C4-2B (cell line): ENCODE measurements at regions not wholly inside any gene's neighbourhood (a gene's known extent, or its start where the extent isn't known, plus 50 kb on each side); places are given as distances from the start of the nearest gene placed in this dataset.

Experiments
- H3K27ac ChIP-seq: fragments of 450-650 bp; 2 replicates; pipeline ENCODE4 v1.5.1; 2017
- CTCF ChIP-seq: fragments of 450-650 bp; conservative IDR thresholded peaks from 2 replicates; pipeline ENCODE4 v1.5.1; 2017; ENCODE audit warnings: mild to moderate bottlenecking
- ZFX ChIP-seq: fragments of 450-650 bp; IDR thresholded peaks from 2 replicates; pipeline ENCODE4 v1.6.1; 2017

GRCh38 chr2:220665108-220665471, 907.0 kb downstream of the EPHA4 start:
- no peak overlapping the region for H3K27ac ChIP-seq
- TF ChIP-seq CTCF (no peak), ZFX (no peak)

- TF ChIP-seq ZFX (no peak), CTCF (no peak)
- no peak overlapping the region for H3K27ac ChIP-seq
Measured at GRCh38 chr2:220669324-220669723, 902.8 kb downstream of the EPHA4 start.

- TF ChIP-seq CTCF (no peak), ZFX (no peak)
- no peak overlapping the region for H3K27ac ChIP-seq
Measured at GRCh38 chr2:220670511-220670910, 901.6 kb downstream of the EPHA4 start.

DNA sequence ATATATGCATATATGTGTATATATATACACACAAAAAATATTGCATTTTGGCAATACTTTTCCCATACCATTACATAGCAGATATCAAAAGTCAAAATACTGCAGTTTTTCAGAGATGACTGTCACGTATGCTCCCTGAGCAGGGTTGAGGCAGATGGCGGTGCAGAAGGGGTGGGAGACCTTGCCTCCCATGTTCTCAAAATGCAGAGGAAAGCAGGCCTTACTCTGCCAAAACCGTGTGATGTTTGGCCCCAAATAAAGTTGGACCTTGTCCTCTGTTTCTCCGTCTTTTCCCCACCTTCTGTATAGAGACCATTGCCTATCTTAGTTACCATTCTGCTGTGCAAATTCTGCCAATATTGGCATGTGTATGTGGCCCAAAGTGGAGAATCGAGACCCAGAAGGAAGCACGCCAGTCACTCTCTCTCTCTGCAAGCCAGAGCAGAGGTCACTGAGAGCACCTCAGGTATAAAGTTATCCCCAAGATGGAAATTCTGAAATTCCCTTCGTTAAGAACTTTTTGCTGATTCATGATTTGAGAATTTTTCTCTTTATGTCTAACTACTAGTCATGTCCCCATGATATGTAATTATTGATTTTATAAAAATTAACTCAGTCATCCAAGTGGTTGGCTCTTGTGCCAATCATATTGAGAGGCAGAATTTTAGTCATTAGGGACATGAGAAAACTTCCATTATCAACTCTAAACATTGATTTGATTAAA, 898.8 kb downstream of the EPHA4 start:
- no peak for TF ChIP-seq CTCF

GRCh38 chr2:220674033-220674432, 898.1 kb downstream of the EPHA4 start:
- TF ChIP-seq CTCF (no peak), ZFX (no peak)
- H3K27ac ChIP-seq, result no peak overlapping the region

More for the DNA sequence above, 898.8 kb downstream of the EPHA4 start:
- no peak overlapping the region for H3K27ac ChIP-seq

- no peak overlapping the region for H3K27ac ChIP-seq
Measured at GRCh38 chr2:220676695-220677094, 895.4 kb downstream of the EPHA4 start.

DNA sequence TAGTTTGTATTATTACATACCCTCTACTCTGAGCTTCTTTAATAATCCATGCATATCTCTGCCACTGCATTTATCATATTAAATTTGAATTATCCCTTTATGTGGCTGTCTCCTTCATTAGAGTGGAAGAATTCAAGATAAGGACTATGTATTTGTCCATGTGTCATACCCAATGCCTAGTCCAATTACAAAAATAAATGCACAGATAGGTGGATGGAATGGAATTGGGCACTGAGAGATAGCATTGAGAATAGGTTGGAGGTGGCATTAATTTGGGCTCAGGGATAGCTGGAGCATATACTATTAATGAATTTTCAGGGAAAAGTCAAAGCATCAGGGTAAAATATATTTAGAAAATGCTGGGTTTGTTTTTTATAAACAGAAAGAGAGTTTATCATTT, 893.2 kb downstream of the EPHA4 start:
- H3K27ac ChIP-seq, result no peak overlapping the region
- no peak for TF ChIP-seq ZFX
- TF ChIP-seq CTCF, result no peak

More at GRCh38 chr2:220676695-220677094, 895.4 kb downstream of the EPHA4 start:
- no peak for TF ChIP-seq ZFX
- no peak for TF ChIP-seq CTCF
